ENCODE measurements at regions not wholly inside any gene's neighbourhood (a gene's known extent, or its start where the extent isn't known, plus 50 kb on each side); places are given as distances from the start of the nearest gene placed in this dataset.

- Histone ChIP-seq H3K27ac (ENCODE audit: low read length) (no peak overlapping the region), H3K9ac (ENCODE audit: low read depth, low read length) (no peak overlapping the region), H3K36me3 (ENCODE audit: insufficient read depth, low read length) (no peaks in the 10 kb centered on the region), H4K20me1 (ENCODE audit: insufficient read depth, low read length) (no peaks in the 10 kb centered on the region), H2AFZ (ENCODE audit: low read depth, low read length) (no peak overlapping the region), H3K4me3 (ENCODE audit: low read depth in 1 of 2, low read length in 2 of 2) (no peak overlapping the region), H3K27me3 (ENCODE audit: insufficient read depth, low read length, poor library complexity) (peaks cover 5% of the 10 kb centered on the region), H3K4me2 (ENCODE audit: insufficient read depth, low read length) (no peak overlapping the region), H3K4me1 (ENCODE audit: insufficient read depth, low read length) (no peaks in the 10 kb centered on the region), H3K9me3 (ENCODE audit: insufficient read depth, low read length, severe bottlenecking) (no peaks in the 10 kb centered on the region), H3K79me2 (ENCODE audit: insufficient read depth, low read length) (no peaks in the 10 kb centered on the region)
- TF ChIP-seq CTCF (IDR thresholded peaks at IDR 0.05; ENCODE audit: borderline replicate concordance, extremely low read depth, low read length, poor library complexity, severe bottlenecking), result no peak
- no peak for TF ChIP-seq EZH2 (IDR thresholded peaks at IDR 0.05; ENCODE audit: borderline replicate concordance, low read depth, low read length, severe bottlenecking)
- DNase-seq, result no peak
- ATAC-seq (ENCODE audit: insufficient read depth, low read depth), result no peak
Measured at GRCh38 chr5:74272831-74273451, 367.6 kb downstream of the ENC1 start.

- H3K27me3 ChIP-seq (ENCODE audit: insufficient read depth, low read length, poor library complexity), result peaks cover 5% of the 10 kb centered on the region
- no peaks in the 10 kb centered on the region for H3K79me2 ChIP-seq (ENCODE audit: insufficient read depth, low read length)
- TF ChIP-seq CTCF (IDR thresholded peaks at IDR 0.05; ENCODE audit: borderline replicate concordance, extremely low read depth, low read length, poor library complexity, severe bottlenecking), result no peak
- TF ChIP-seq EZH2 (IDR thresholded peaks at IDR 0.05; ENCODE audit: borderline replicate concordance, low read depth, low read length, severe bottlenecking), result no peak
- ATAC-seq (ENCODE audit: insufficient read depth, low read depth), result no peak
- H3K36me3 ChIP-seq (ENCODE audit: insufficient read depth, low read length), result no peaks in the 10 kb centered on the region
- H3K4me2 ChIP-seq (ENCODE audit: insufficient read depth, low read length), result no peak overlapping the region
- H4K20me1 ChIP-seq (ENCODE audit: insufficient read depth, low read length), result no peaks in the 10 kb centered on the region
- H3K9me3 ChIP-seq (ENCODE audit: insufficient read depth, low read length, severe bottlenecking), result no peaks in the 10 kb centered on the region
- no peak overlapping the region for H3K9ac ChIP-seq (ENCODE audit: low read depth, low read length)
- DNase-seq, result no peak
- no peak overlapping the region for H3K27ac ChIP-seq (ENCODE audit: low read length)
- no peak overlapping the region for H3K4me3 ChIP-seq (ENCODE audit: low read depth in 1 of 2, low read length in 2 of 2)
- H3K4me1 ChIP-seq (ENCODE audit: insufficient read depth, low read length), result no peaks in the 10 kb centered on the region
- no peak overlapping the region for H2AFZ ChIP-seq (ENCODE audit: low read depth, low read length)
Measured at GRCh38 chr5:74272024-74272775, 368.3 kb downstream of the ENC1 start.

- Histone ChIP-seq H3K9me3 (ENCODE audit: insufficient read depth, low read length, severe bottlenecking) (no peaks in the 10 kb centered on the region), H2AFZ (ENCODE audit: low read depth, low read length) (no peak overlapping the region), H3K9ac (ENCODE audit: low read depth, low read length) (no peak overlapping the region), H3K4me2 (ENCODE audit: insufficient read depth, low read length) (no peak overlapping the region), H3K27me3 (ENCODE audit: insufficient read depth, low read length, poor library complexity) (peaks cover 8% of the 10 kb centered on the region), H4K20me1 (ENCODE audit: insufficient read depth, low read length) (no peaks in the 10 kb centered on the region), H3K27ac (ENCODE audit: low read length) (no peak overlapping the region), H3K4me3 (ENCODE audit: low read depth in 1 of 2, low read length in 2 of 2) (no peak overlapping the region), H3K4me1 (ENCODE audit: insufficient read depth, low read length) (no peaks in the 10 kb centered on the region), H3K79me2 (ENCODE audit: insufficient read depth, low read length) (no peaks in the 10 kb centered on the region), H3K36me3 (ENCODE audit: insufficient read depth, low read length) (no peaks in the 10 kb centered on the region)
- TF ChIP-seq EZH2 (IDR thresholded peaks at IDR 0.05; ENCODE audit: borderline replicate concordance, low read depth, low read length, severe bottlenecking), result no peak
- no peak for TF ChIP-seq CTCF (IDR thresholded peaks at IDR 0.05; ENCODE audit: borderline replicate concordance, extremely low read depth, low read length, poor library complexity, severe bottlenecking)
- ATAC-seq (ENCODE audit: insufficient read depth, low read depth) (no peak), DNase-seq (no peak)
Measured at GRCh38 chr5:74268297-74268696, 372.2 kb downstream of the ENC1 start.
